Trophoblast cell (in vitro differentiated cells and primary cell): ENCODE measurements at regions not wholly inside any gene's neighbourhood (a gene's known extent, or its start where the extent isn't known, plus 50 kb on each side); places are given as distances from the start of the nearest gene placed in this dataset.

Experiments used
- DNase-seq, 2 donors: peaks; one replicate each; pipeline ENCODE4 v3.0.0-alpha.2; 2016
- H2AFZ ChIP-seq: 2 replicates; pipeline ENCODE4 v1.6.1; 2013; ENCODE audit warnings: low read length, moderate library complexity, mild to moderate bottlenecking; ENCODE audit not compliant: insufficient read depth, poor library complexity
- H2AK5ac ChIP-seq: 2 replicates; pipeline ENCODE4 v1.6.1; 2013; ENCODE audit warnings: mild to moderate bottlenecking, low read length
- H2BK120ac ChIP-seq: 2 replicates; pipeline ENCODE4 v1.6.1; 2013; ENCODE audit warnings: low read length, mild to moderate bottlenecking, moderate library complexity; ENCODE audit not compliant: insufficient read depth, poor library complexity
- H2BK12ac ChIP-seq: 2 replicates; pipeline ENCODE4 v1.6.1; 2013; ENCODE audit warnings: mild to moderate bottlenecking, low read length, moderate library complexity
- H2BK5ac ChIP-seq: 2 replicates; pipeline ENCODE4 v1.6.1; 2013; ENCODE audit warnings: low read length, low read depth, moderate library complexity, mild to moderate bottlenecking; ENCODE audit not compliant: poor library complexity
- H3K14ac ChIP-seq: 2 replicates; pipeline ENCODE4 v1.6.1; 2013; ENCODE audit warnings: mild to moderate bottlenecking, low read length
- H3K18ac ChIP-seq: 2 replicates; pipeline ENCODE4 v1.6.1; 2013; ENCODE audit warnings: mild to moderate bottlenecking, low read length
- H3K23ac ChIP-seq: 2 replicates; pipeline ENCODE4 v1.6.1; 2013; ENCODE audit warnings: low read length
- H3K27ac ChIP-seq: 2 replicates; pipeline ENCODE4 v1.5.1; 2013; ENCODE audit warnings: low read depth, mild to moderate bottlenecking, inconsistent platforms, low read length, moderate library complexity
- H3K27me3 ChIP-seq: 2 replicates; pipeline ENCODE4 v1.6.1; 2013; ENCODE audit warnings: inconsistent platforms, mild to moderate bottlenecking, low read length, moderate library complexity; ENCODE audit not compliant: insufficient read depth
- H3K36me3 ChIP-seq, 2 experiments: 1 replicate in 1 of 2; 2 replicates in 1 of 2; pipeline ENCODE4 v1.6.1; 2013; ENCODE audit warnings: low read length in 2 of 2, mild to moderate bottlenecking in 2 of 2, moderate library complexity in 1 of 2; ENCODE audit not compliant: insufficient read depth in 2 of 2, control insufficient read depth in 1 of 2
- H3K4ac ChIP-seq: 2 replicates; pipeline ENCODE4 v1.6.1; 2013; ENCODE audit warnings: low read depth, mild to moderate bottlenecking, low read length, moderate library complexity
- H3K4me1 ChIP-seq, 2 experiments: 1 replicate in 1 of 2; 2 replicates in 1 of 2; pipeline ENCODE4 v1.6.1; 2013; ENCODE audit warnings: low read length in 2 of 2, mild to moderate bottlenecking in 2 of 2, moderate library complexity in 1 of 2; ENCODE audit not compliant: insufficient read depth in 2 of 2, control insufficient read depth in 1 of 2
- H3K4me2 ChIP-seq: 2 replicates; pipeline ENCODE4 v1.6.1; 2013; ENCODE audit warnings: inconsistent platforms, mild to moderate bottlenecking, low read length, moderate library complexity
- H3K4me3 ChIP-seq: 2 replicates; pipeline ENCODE4 v1.5.1; 2013; ENCODE audit warnings: mild to moderate bottlenecking, low read depth, low read length, inconsistent platforms
- H3K79me1 ChIP-seq: one replicate; pipeline ENCODE4 v1.6.1; 2013; ENCODE audit warnings: low read length
- H3K79me2 ChIP-seq: 2 replicates; pipeline ENCODE4 v1.6.1; 2013; ENCODE audit warnings: low read length, mild to moderate bottlenecking; ENCODE audit not compliant: control insufficient read depth, insufficient read depth, poor library complexity
- H3K9ac ChIP-seq: 2 replicates; pipeline ENCODE4 v1.6.1; 2013; ENCODE audit warnings: mild to moderate bottlenecking, low read length
- H3K9me3 ChIP-seq: 2 replicates; pipeline ENCODE4 v1.6.1; 2013; ENCODE audit warnings: low read depth, mild to moderate bottlenecking, control low read depth, inconsistent platforms, low read length; ENCODE audit not compliant: insufficient read depth
- H4K12ac ChIP-seq: 2 replicates; pipeline ENCODE4 v1.6.1; 2013; ENCODE audit warnings: low read depth, mild to moderate bottlenecking, low read length, moderate library complexity
- H4K8ac ChIP-seq: 2 replicates; pipeline ENCODE4 v1.6.1; 2013; ENCODE audit warnings: low read depth, mild to moderate bottlenecking, low read length, moderate library complexity
- H4K91ac ChIP-seq: one replicate; pipeline ENCODE4 v1.6.1; 2013; ENCODE audit warnings: low read depth, mild to moderate bottlenecking, low read length, moderate library complexity
- WGBS: extraction: QIAGEN DNeasy Blood & Tissue Kit; methylation state at CpG from one replicate; pipeline ENCODE4 v1.1.7; 2013; ENCODE audit warnings: missing lambda C conversion rate; ENCODE audit not compliant: insufficient read length, insufficient coverage; ENCODE audit errors: extremely low coverage; 5-methylcytosine and 5-hydroxymethylcytosine counted together

GRCh38 chr4:132955146-132955545, 193.9 kb upstream of the PCDH10 start:
- no peak overlapping the region for H4K12ac ChIP-seq
- H2AK5ac ChIP-seq, result no peak overlapping the region
- H3K4me3 ChIP-seq, result no peak overlapping the region

GRCh38 chr4:132956962-132957361, 192.1 kb upstream of the PCDH10 start:
- H3K18ac ChIP-seq, result no peak overlapping the region
- H3K27me3 ChIP-seq, result no peaks in the 10 kb centered on the region
- H4K12ac ChIP-seq, result no peak overlapping the region
- no peak overlapping the region for H3K4ac ChIP-seq
- H3K79me2 ChIP-seq, result no peaks in the 10 kb centered on the region
- H2BK12ac ChIP-seq, result no peak overlapping the region
- no peak overlapping the region for H2BK5ac ChIP-seq
- H3K79me1 ChIP-seq, result no peaks in the 10 kb centered on the region
- H4K8ac ChIP-seq, result no peak overlapping the region
- WGBS, result no CpG with 5 or more reads among the region's 2 CpGs
- no peak overlapping the region for H4K91ac ChIP-seq
- H3K9me3 ChIP-seq, result peaks cover 7% of the 10 kb centered on the region
- DNase-seq, result no peak
- no peak overlapping the region for H3K9ac ChIP-seq
- no peaks in the 10 kb centered on the region for H3K4me1 ChIP-seq
- no peak overlapping the region for H3K23ac ChIP-seq
- no peak overlapping the region for H3K4me2 ChIP-seq
- no peak overlapping the region for H3K4me3 ChIP-seq
- no peak overlapping the region for H3K14ac ChIP-seq
- H2AFZ ChIP-seq, result no peak overlapping the region
- no peak overlapping the region for H2BK120ac ChIP-seq
- H3K36me3 ChIP-seq, result no peaks in the 10 kb centered on the region
- no peak overlapping the region for H3K27ac ChIP-seq
- H2AK5ac ChIP-seq, result no peak overlapping the region

More at GRCh38 chr4:132955146-132955545, 193.9 kb upstream of the PCDH10 start:
- no peak overlapping the region for H2AFZ ChIP-seq
- H3K4me1 ChIP-seq, result no peaks in the 10 kb centered on the region
- H3K79me1 ChIP-seq, result no peaks in the 10 kb centered on the region
- H3K14ac ChIP-seq, result no peak overlapping the region
- no peak overlapping the region for H3K27ac ChIP-seq
- H4K91ac ChIP-seq, result no peak overlapping the region
- H3K9me3 ChIP-seq, result peaks cover 4% of the 10 kb centered on the region
- H3K23ac ChIP-seq, result no peak overlapping the region
- H3K4ac ChIP-seq, result no peak overlapping the region
- no peak overlapping the region for H4K8ac ChIP-seq
- no peak overlapping the region for H3K18ac ChIP-seq
- H3K9ac ChIP-seq, result no peak overlapping the region
- no peaks in the 10 kb centered on the region for H3K36me3 ChIP-seq
- H2BK12ac ChIP-seq, result no peak overlapping the region
- H2BK120ac ChIP-seq, result no peak overlapping the region
- DNase-seq, result no peak
- no peaks in the 10 kb centered on the region for H3K79me2 ChIP-seq
- no peak overlapping the region for H2BK5ac ChIP-seq
- H3K27me3 ChIP-seq, result no peaks in the 10 kb centered on the region
- H3K4me2 ChIP-seq, result no peak overlapping the region

- no peak overlapping the region for H3K27ac ChIP-seq
- H2BK5ac ChIP-seq, result no peak overlapping the region
- H4K8ac ChIP-seq, result no peak overlapping the region
Observed at GRCh38 chr4:132958457-132959263, 190.4 kb upstream of the PCDH10 start.

GRCh38 chr4:132981611-132982010, 167.5 kb upstream of the PCDH10 start:
- H3K4me1 ChIP-seq, result peaks cover 0 to 2% of the 10 kb centered on the region in 2 experiments
- H2AFZ ChIP-seq, result no peak overlapping the region
- H4K12ac ChIP-seq, result no peak overlapping the region
- no peak for DNase-seq
- no peak overlapping the region for H4K91ac ChIP-seq
- no peaks in the 10 kb centered on the region for H3K9me3 ChIP-seq
- no peaks in the 10 kb centered on the region for H3K27me3 ChIP-seq
- H2BK120ac ChIP-seq, result no peak overlapping the region
- no peak overlapping the region for H3K18ac ChIP-seq
- H3K79me2 ChIP-seq, result no peaks in the 10 kb centered on the region
- H2AK5ac ChIP-seq, result no peak overlapping the region
- no peaks in the 10 kb centered on the region for H3K79me1 ChIP-seq
- no peak overlapping the region for H2BK12ac ChIP-seq
- H4K8ac ChIP-seq, result no peak overlapping the region
- no peak overlapping the region for H3K23ac ChIP-seq
- H3K14ac ChIP-seq, result no peak overlapping the region
- no peak overlapping the region for H3K27ac ChIP-seq
- H3K9ac ChIP-seq, result no peak overlapping the region
- no peak overlapping the region for H2BK5ac ChIP-seq
- no peak overlapping the region for H3K4me2 ChIP-seq
- no peaks in the 10 kb centered on the region for H3K36me3 ChIP-seq
- no peak overlapping the region for H3K4me3 ChIP-seq
- no peak overlapping the region for H3K4ac ChIP-seq
- no CpG with 5 or more reads among the region's 1 CpG for WGBS

More at GRCh38 chr4:132958457-132959263, 190.4 kb upstream of the PCDH10 start:
- H3K79me2 ChIP-seq, result no peaks in the 10 kb centered on the region
- H3K4me1 ChIP-seq, result no peaks in the 10 kb centered on the region
- H3K36me3 ChIP-seq, result no peaks in the 10 kb centered on the region
- no peak overlapping the region for H4K12ac ChIP-seq
- H2BK120ac ChIP-seq, result no peak overlapping the region
- no peak overlapping the region for H3K4ac ChIP-seq
- peak overlapping the region; percentile 2 for H3K4me3 ChIP-seq
- no peak overlapping the region for H2AK5ac ChIP-seq
- H2BK12ac ChIP-seq, result no peak overlapping the region
- DNase-seq, result no peak
- no peak overlapping the region for H3K4me2 ChIP-seq
- H3K9me3 ChIP-seq, result peaks cover 7% of the 10 kb centered on the region
- no peak overlapping the region for H2AFZ ChIP-seq
- H3K79me1 ChIP-seq, result no peaks in the 10 kb centered on the region
- no CpG with 5 or more reads among the region's 8 CpGs for WGBS
- no peak overlapping the region for H3K9ac ChIP-seq
- no peak overlapping the region for H3K18ac ChIP-seq
- H3K27me3 ChIP-seq, result no peaks in the 10 kb centered on the region
- no peak overlapping the region for H3K23ac ChIP-seq
- H4K91ac ChIP-seq, result no peak overlapping the region
- no peak overlapping the region for H3K14ac ChIP-seq
